H9 (cell line): ENCODE measurements at regions not wholly inside any gene's neighbourhood (a gene's known extent, or its start where the extent isn't known, plus 50 kb on each side); places are given as distances from the start of the nearest gene placed in this dataset.

Experiments
- DNase-seq: peaks from one replicate; pipeline ENCODE4 v3.0.0-alpha.2; 2017
- H2AFZ ChIP-seq: one replicate; pipeline ENCODE4 v1.6.1; 2013; ENCODE audit warnings: mild to moderate bottlenecking, low read length, control low read depth, moderate library complexity
- H2AK5ac ChIP-seq: 2 replicates; pipeline ENCODE4 v1.6.1; 2013; ENCODE audit warnings: low read length, control low read depth, mixed read lengths; ENCODE audit not compliant: insufficient read length
- H2BK120ac ChIP-seq: one replicate; pipeline ENCODE4 v1.6.1; 2013; ENCODE audit warnings: low read depth, mild to moderate bottlenecking, low read length, control low read depth, inconsistent platforms; ENCODE audit not compliant: poor library complexity, severe bottlenecking
- H2BK12ac ChIP-seq: 2 replicates; pipeline ENCODE4 v1.6.1; 2013; ENCODE audit warnings: low read length, control low read depth, mixed read lengths, low read depth; ENCODE audit not compliant: insufficient read length
- H2BK15ac ChIP-seq: 2 replicates; pipeline ENCODE4 v1.6.1; 2013; ENCODE audit warnings: low read depth, low read length, control low read depth
- H2BK20ac ChIP-seq: one replicate; pipeline ENCODE4 v1.6.1; 2013; ENCODE audit warnings: low read depth, mild to moderate bottlenecking, low read length, control low read depth, inconsistent platforms; ENCODE audit not compliant: poor library complexity, severe bottlenecking
- H2BK5ac ChIP-seq: 2 replicates; pipeline ENCODE4 v1.6.1; 2013; ENCODE audit warnings: low read length, control low read depth, mixed read lengths; ENCODE audit not compliant: insufficient read length
- H3K14ac ChIP-seq: 2 replicates; pipeline ENCODE4 v1.6.1; 2013; ENCODE audit warnings: low read length, control low read depth; ENCODE audit not compliant: insufficient read depth
- H3K18ac ChIP-seq: 2 replicates; pipeline ENCODE4 v1.6.1; 2013; ENCODE audit warnings: low read depth, mild to moderate bottlenecking, mixed read lengths, low read length, control low read depth; ENCODE audit not compliant: insufficient read length
- H3K23ac ChIP-seq: 2 replicates; pipeline ENCODE4 v1.6.1; 2013; ENCODE audit warnings: low read length, control low read depth, mixed read lengths, low read depth; ENCODE audit not compliant: insufficient read length
- H3K23me2 ChIP-seq: 2 replicates; pipeline ENCODE4 v1.6.1; 2013; ENCODE audit warnings: low read depth, mild to moderate bottlenecking, mixed read lengths, low read length, control low read depth; ENCODE audit not compliant: insufficient read length, poor library complexity, severe bottlenecking
- H3K27ac ChIP-seq: 2 replicates; pipeline ENCODE4 v1.5.1; 2013; ENCODE audit warnings: low read length, control low read depth, mixed read lengths, low read depth; ENCODE audit not compliant: insufficient read length
- H3K27me3 ChIP-seq: 2 replicates; pipeline ENCODE4 v1.6.1; 2013; ENCODE audit warnings: low read length, control low read depth, inconsistent platforms; ENCODE audit not compliant: insufficient read depth
- H3K4ac ChIP-seq: 2 replicates; pipeline ENCODE4 v1.6.1; 2013; ENCODE audit warnings: low read depth, mild to moderate bottlenecking, control low read depth, inconsistent platforms, low read length, moderate library complexity
- H3K4me1 ChIP-seq: 2 replicates; pipeline ENCODE4 v1.6.1; 2013; ENCODE audit warnings: low read length, control low read depth, inconsistent platforms; ENCODE audit not compliant: insufficient read depth
- H3K4me2 ChIP-seq: 2 replicates; pipeline ENCODE4 v1.6.1; 2013; ENCODE audit warnings: low read length, control low read depth, mixed read lengths; ENCODE audit not compliant: insufficient read length, insufficient read depth
- H3K56ac ChIP-seq: 2 replicates; pipeline ENCODE4 v1.6.1; 2013; ENCODE audit warnings: low read depth, mild to moderate bottlenecking, mixed read lengths, low read length, control low read depth; ENCODE audit not compliant: insufficient read length
- H3K79me1 ChIP-seq: 2 replicates; pipeline ENCODE4 v1.6.1; 2013; ENCODE audit warnings: low read depth, mild to moderate bottlenecking, moderate library complexity, low read length, control low read depth, inconsistent platforms; ENCODE audit not compliant: insufficient read depth, poor library complexity, severe bottlenecking
- H3K79me2 ChIP-seq: 2 replicates; pipeline ENCODE4 v1.6.1; 2013; ENCODE audit warnings: low read length, control low read depth, inconsistent platforms; ENCODE audit not compliant: insufficient read depth
- H3K9ac ChIP-seq: 2 replicates; pipeline ENCODE4 v1.6.1; 2013; ENCODE audit warnings: low read length, control low read depth, mixed read lengths; ENCODE audit not compliant: insufficient read length; ENCODE audit errors: extremely low read depth
- H3K9me3 ChIP-seq: one replicate; pipeline ENCODE4 v1.6.1; 2013; ENCODE audit warnings: low read depth, low read length, inconsistent platforms; ENCODE audit not compliant: control insufficient read depth
- H3T11ph ChIP-seq: one replicate; pipeline ENCODE4 v1.6.1; 2013; ENCODE audit warnings: mild to moderate bottlenecking, low read length, control low read depth, inconsistent platforms
- H4K20me1 ChIP-seq: one replicate; pipeline ENCODE4 v1.6.1; 2013; ENCODE audit not compliant: control insufficient read depth, insufficient read length, insufficient read depth
- H4K5ac ChIP-seq: 2 replicates; pipeline ENCODE4 v1.6.1; 2013; ENCODE audit warnings: low read depth, mild to moderate bottlenecking, mixed read lengths, low read length, control low read depth; ENCODE audit not compliant: insufficient read length
- H4K8ac ChIP-seq: replicated peaks from 2 replicates; pipeline ENCODE4 v1.6.1; 2013; ENCODE audit warnings: low read length, control low read depth, mixed read lengths, low read depth; ENCODE audit not compliant: insufficient read length
- H4K91ac ChIP-seq: 2 replicates; pipeline ENCODE4 v1.6.1; 2013; ENCODE audit warnings: low read depth, mild to moderate bottlenecking, moderate library complexity, mixed read lengths, low read length, control low read depth; ENCODE audit not compliant: insufficient read length
- H3K27ac Mint-ChIP-seq, 3 experiments: 2 replicates in 2 of 3; 3 replicates in 1 of 3; pipeline ENCODE4 v1.8.0; 2020 to 2021; ENCODE audit warnings: mixed read lengths in 3 of 3, mild to moderate bottlenecking in 1 of 3, moderate library complexity in 1 of 3
- H3K27me3 Mint-ChIP-seq: 2 replicates; pipeline ENCODE4 v1.8.0; 2021; ENCODE audit warnings: low read depth, mild to moderate bottlenecking, moderate library complexity, mixed read lengths
- H3K36me3 Mint-ChIP-seq, 3 experiments: 2 replicates in 2 of 3; 3 replicates in 1 of 3; pipeline ENCODE4 v1.8.0; 2020 to 2021; ENCODE audit warnings: low read depth in 3 of 3, mixed read lengths in 3 of 3; ENCODE audit not compliant: insufficient read depth in 1 of 3
- H3K4me1 Mint-ChIP-seq, 2 experiments: 2 replicates each; pipeline ENCODE4 v1.8.0; 2020; ENCODE audit warnings: mixed read lengths in 2 of 2
- H3K4me3 Mint-ChIP-seq, 2 experiments: 2 replicates in 1 of 2; 3 replicates in 1 of 2; pipeline ENCODE4 v1.8.0; 2020 to 2021; ENCODE audit warnings: mild to moderate bottlenecking in 2 of 2, mixed read lengths in 2 of 2, moderate library complexity in 1 of 2
- H3K9me3 Mint-ChIP-seq, 2 experiments: 2 replicates in 1 of 2; 3 replicates in 1 of 2; pipeline ENCODE4 v1.8.0; 2020; ENCODE audit warnings: mild to moderate bottlenecking in 2 of 2, mixed read lengths in 2 of 2, moderate library complexity in 1 of 2
- CTCF ChIP-seq: fragments of 200-600 bp; sonication (generic); conservative IDR thresholded peaks from 3 replicates; pipeline ENCODE4 v1.8.0; 2021; ENCODE audit warnings: antibody characterized with exemption, mild to moderate bottlenecking
- WGBS: extraction: QIAGEN DNeasy Blood & Tissue Kit; methylation state at CpG from one replicate; pipeline ENCODE4 v1.1.7; 2013; ENCODE audit warnings: missing lambda C conversion rate, low lambda C conversion rate, mixed read lengths; ENCODE audit not compliant: insufficient read length; ENCODE audit errors: extremely low coverage; 5-methylcytosine and 5-hydroxymethylcytosine counted together

DNA sequence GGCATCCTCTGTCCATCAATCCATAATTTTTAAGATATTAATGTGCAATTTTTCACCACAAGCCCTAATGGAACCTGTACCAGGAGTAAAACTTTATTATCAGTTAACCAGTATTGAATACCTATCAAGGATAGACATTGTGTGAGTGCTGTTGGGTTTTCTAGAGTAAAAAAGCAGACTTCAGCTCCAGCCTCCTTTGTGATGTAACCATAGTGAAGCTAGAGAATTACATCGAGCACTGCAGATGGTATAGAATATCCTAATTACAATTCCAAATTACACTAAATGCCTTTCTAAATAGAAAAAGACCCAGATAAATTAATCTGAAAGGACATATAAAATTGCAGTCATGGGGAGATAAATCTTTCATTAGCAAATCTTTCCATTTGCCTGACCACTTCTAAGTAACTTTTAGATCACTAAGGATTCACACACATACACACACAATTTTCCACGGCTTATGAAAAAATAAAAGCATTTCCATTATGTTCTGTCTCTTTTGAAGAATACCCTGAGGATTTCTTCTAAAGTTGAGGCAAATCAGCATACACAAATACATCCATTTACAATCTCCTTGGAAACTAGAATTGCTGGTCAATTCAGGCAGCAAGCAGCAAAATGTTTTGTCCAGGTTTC, 117.1 kb upstream of the TANK start:
- no peaks in the 10 kb centered on the region for H3K79me2 ChIP-seq
- H3K9ac ChIP-seq: no peak overlapping the region
- no peaks in the 10 kb centered on the region for H4K20me1 ChIP-seq
- H2BK15ac ChIP-seq: no peak overlapping the region
- no peaks in the 10 kb centered on the region for H3K9me3 ChIP-seq
- no peak overlapping the region for H3K27ac ChIP-seq
- H2AFZ ChIP-seq: no peak overlapping the region
- no peak overlapping the region for H3K27ac Mint-ChIP-seq
- no peak overlapping the region for H3K4me2 ChIP-seq
- no peak for DNase-seq
- H2BK20ac ChIP-seq: no peak overlapping the region
- no peak overlapping the region for H2AK5ac ChIP-seq
- peaks cover 10% of the 10 kb centered on the region in 2 experiments for H3K4me1 Mint-ChIP-seq
- H4K5ac ChIP-seq: no peak overlapping the region
- no peak overlapping the region for H2BK5ac ChIP-seq
- H3K27me3 Mint-ChIP-seq: no peaks in the 10 kb centered on the region
- H3K23ac ChIP-seq: no peak overlapping the region
- no peak overlapping the region for H4K8ac ChIP-seq
- H3K27me3 ChIP-seq: no peaks in the 10 kb centered on the region
- TF ChIP-seq CTCF: no peak
- H2BK120ac ChIP-seq: no peak overlapping the region
- H3T11ph ChIP-seq: no peak overlapping the region
- H3K23me2 ChIP-seq: no peaks in the 10 kb centered on the region
- no peaks in the 10 kb centered on the region for H3K9me3 Mint-ChIP-seq
- H3K79me1 ChIP-seq: no peaks in the 10 kb centered on the region
- no peak overlapping the region for H4K91ac ChIP-seq
- peaks cover 4% of the 10 kb centered on the region; the same call in 1 of the 2 replicates for H3K4me1 ChIP-seq
- no peak overlapping the region for H2BK12ac ChIP-seq
- no CpG with 5 or more reads among the region's 2 CpGs for WGBS
- no peak overlapping the region for H3K56ac ChIP-seq
- no peak overlapping the region for H3K14ac ChIP-seq
- H3K4me3 Mint-ChIP-seq: no peak overlapping the region
- H3K36me3 Mint-ChIP-seq: no peaks in the 10 kb centered on the region
- no peak overlapping the region for H3K18ac ChIP-seq
- H3K4ac ChIP-seq: no peak overlapping the region
